Kidney (tissue), 13 donors: ENCODE measurements at regions not wholly inside any gene's neighbourhood (a gene's known extent, or its start where the extent isn't known, plus 50 kb on each side); places are given as distances from the start of the nearest gene placed in this dataset.

Experiments
- DNase-seq, 5 donors: peaks; one replicate each; pipeline ENCODE4 v3.0.0-alpha.2; 2013 to 2020
- FAIRE-seq: peaks from 2 replicates; lab custom pipeline; 2012; peaks lifted over from hg19 to GRCh38; lab: Jason Lieb, UNC
- H3K27ac ChIP-seq, 2 donors: one replicate each; pipeline ENCODE4 v1.7.0; 2013; ENCODE audit warnings: low read depth in 2 of 2, low read length in 2 of 2, inconsistent platforms in 1 of 2
- H3K27me3 ChIP-seq: one replicate; pipeline ENCODE4 v1.7.1; 2013; ENCODE audit warnings: low read length, inconsistent platforms; ENCODE audit not compliant: control insufficient read depth, insufficient read depth
- H3K36me3 ChIP-seq, 3 donors: one replicate each; pipeline versions ENCODE4 v1.7.0 to v1.7.1; 2013; ENCODE audit warnings: low read length in 3 of 3, control low read depth in 1 of 3, inconsistent platforms in 1 of 3; ENCODE audit not compliant: insufficient read depth in 3 of 3, control insufficient read depth in 2 of 3
- H3K4me1 ChIP-seq, 3 donors: one replicate each; pipeline versions ENCODE4 v1.7.0 to v1.7.1; 2013; ENCODE audit warnings: low read length in 3 of 3, inconsistent platforms in 1 of 3, low read depth in 1 of 3; ENCODE audit not compliant: control insufficient read depth in 2 of 3, insufficient read depth in 2 of 3
- H3K4me3 ChIP-seq, 3 donors: one replicate each; pipeline versions ENCODE4 v1.7.0 to v1.8.1; 2013; ENCODE audit warnings: low read length in 3 of 3, control low read depth in 1 of 3, inconsistent platforms in 1 of 3
- H3K9ac ChIP-seq, 3 donors: one replicate each; pipeline versions ENCODE4 v1.7.0 to v1.7.1; 2013; ENCODE audit warnings: low read length in 3 of 3, control low read depth in 1 of 3, inconsistent platforms in 1 of 3
- H3K9me3 ChIP-seq, 3 donors: one replicate each; pipeline versions ENCODE4 v1.7.0 to v1.7.1; 2013; ENCODE audit warnings: low read length in 3 of 3, control low read depth in 1 of 3, inconsistent platforms in 1 of 3; ENCODE audit not compliant: control insufficient read depth in 2 of 3, insufficient read depth in 1 of 3
- intact Hi-C: fragments of 100-400 bp; cut with DNase I; formaldehyde crosslinking; loops from one replicate; pipeline ENCODE4 v1.11.1; 2022
- TF ChIP-seq, protein P1 (sequence below): IDR thresholded peaks from 3 replicates; pipeline ENCODE4 v1.5.1; 2012; ENCODE audit warnings: mild to moderate bottlenecking, moderate library complexity, borderline replicate concordance; ENCODE audit not compliant: insufficient read depth; ENCODE audit errors: extremely low read depth
- donor health status: control.
- donor health status: control.
- donor health status: control.
- donor health status: control.
- donor health status: control.
- donor health status: DM: yes; HTN: yes; CAD: no.
- donor health status: Normal renal cell carcinoma (clear cell type).

DNA sequence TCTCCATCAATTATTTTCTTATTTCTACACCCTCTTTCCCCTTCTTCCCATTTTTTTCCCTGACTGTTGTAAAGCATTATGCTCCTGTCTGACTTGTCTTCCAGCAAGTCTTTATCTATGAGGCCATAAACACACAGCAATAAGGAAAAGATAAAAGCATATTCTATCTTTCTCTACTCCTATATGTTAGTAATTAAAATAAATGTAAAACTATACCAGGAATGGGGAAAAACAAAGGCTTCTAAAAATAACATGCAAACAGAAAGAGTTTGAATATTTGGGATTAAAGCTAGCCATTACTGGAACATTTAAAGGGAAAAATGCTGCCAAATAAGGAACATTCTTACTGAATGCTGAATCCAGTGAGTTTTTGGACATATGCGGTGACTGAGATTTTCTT lies 471.7 kb upstream of the HS3ST1 start:
- no peaks in the 10 kb centered on the region for H3K36me3 ChIP-seq
- intact Hi-C loops: no loop called here
- no peak overlapping the region for H3K27ac ChIP-seq
- no peak overlapping the region for H3K9ac ChIP-seq
- H3K4me1 ChIP-seq: no peaks in the 10 kb centered on the region
- FAIRE-seq (no peak), DNase-seq (no peak)
- TF ChIP-seq, protein P1, sequence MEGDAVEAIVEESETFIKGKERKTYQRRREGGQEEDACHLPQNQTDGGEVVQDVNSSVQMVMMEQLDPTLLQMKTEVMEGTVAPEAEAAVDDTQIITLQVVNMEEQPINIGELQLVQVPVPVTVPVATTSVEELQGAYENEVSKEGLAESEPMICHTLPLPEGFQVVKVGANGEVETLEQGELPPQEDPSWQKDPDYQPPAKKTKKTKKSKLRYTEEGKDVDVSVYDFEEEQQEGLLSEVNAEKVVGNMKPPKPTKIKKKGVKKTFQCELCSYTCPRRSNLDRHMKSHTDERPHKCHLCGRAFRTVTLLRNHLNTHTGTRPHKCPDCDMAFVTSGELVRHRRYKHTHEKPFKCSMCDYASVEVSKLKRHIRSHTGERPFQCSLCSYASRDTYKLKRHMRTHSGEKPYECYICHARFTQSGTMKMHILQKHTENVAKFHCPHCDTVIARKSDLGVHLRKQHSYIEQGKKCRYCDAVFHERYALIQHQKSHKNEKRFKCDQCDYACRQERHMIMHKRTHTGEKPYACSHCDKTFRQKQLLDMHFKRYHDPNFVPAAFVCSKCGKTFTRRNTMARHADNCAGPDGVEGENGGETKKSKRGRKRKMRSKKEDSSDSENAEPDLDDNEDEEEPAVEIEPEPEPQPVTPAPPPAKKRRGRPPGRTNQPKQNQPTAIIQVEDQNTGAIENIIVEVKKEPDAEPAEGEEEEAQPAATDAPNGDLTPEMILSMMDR: no peak
- no peaks in the 10 kb centered on the region for H3K27me3 ChIP-seq
- no peaks in the 10 kb centered on the region for H3K9me3 ChIP-seq
- no peak overlapping the region for H3K4me3 ChIP-seq

DNA sequence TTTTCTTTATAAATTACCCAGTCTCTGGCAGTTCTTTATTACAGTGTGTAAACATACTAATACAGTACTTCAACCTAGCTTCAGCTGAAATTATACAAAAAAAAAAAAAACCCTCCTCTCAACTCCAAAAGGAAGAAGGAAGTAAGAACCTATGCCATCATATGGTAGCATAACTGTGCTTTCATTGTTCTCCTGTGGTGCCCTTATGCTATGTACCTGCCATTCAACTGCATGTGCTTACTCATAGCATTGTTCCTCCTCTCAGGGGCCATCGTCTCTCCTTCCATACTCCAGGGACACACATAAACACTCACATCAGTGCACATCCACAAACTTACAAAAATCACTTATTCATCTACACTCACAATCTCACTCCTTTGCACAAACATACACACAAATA lies 470.1 kb upstream of the HS3ST1 start:
- H3K27ac ChIP-seq: no peak overlapping the region
- TF ChIP-seq, protein P1: no peak
- H3K4me1 ChIP-seq: no peaks in the 10 kb centered on the region
- H3K9me3 ChIP-seq: no peaks in the 10 kb centered on the region
- DNase-seq (no peak), FAIRE-seq (no peak)
- H3K27me3 ChIP-seq: no peaks in the 10 kb centered on the region
- no peak overlapping the region for H3K4me3 ChIP-seq
- no peak overlapping the region for H3K9ac ChIP-seq
- no peaks in the 10 kb centered on the region for H3K36me3 ChIP-seq
- intact Hi-C loops: no loop called here

DNA sequence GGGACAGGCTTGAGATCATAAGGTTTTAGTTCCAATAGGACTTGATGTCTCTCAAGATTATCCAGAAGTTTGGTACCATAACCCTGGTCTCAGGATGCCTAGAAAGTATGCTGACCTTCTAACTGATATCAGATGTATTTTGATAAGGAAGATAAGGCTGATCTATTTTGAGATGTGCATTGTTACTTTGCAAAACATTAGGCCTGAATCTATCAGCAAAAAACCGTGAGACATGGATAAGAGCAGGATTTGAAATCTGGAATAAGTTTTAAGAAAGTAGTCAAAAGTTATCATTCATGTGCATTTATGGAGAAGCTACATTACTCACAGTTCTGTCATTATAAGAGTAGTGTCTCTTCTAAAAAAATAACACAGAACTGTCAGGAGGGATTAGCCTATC lies 467.1 kb upstream of the HS3ST1 start:
- Histone ChIP-seq H3K4me1 (no peaks in the 10 kb centered on the region), H3K27ac (no peak overlapping the region), H3K36me3 (no peaks in the 10 kb centered on the region), H3K9me3 (no peaks in the 10 kb centered on the region), H3K4me3 (no peak overlapping the region), H3K27me3 (no peaks in the 10 kb centered on the region), H3K9ac (no peak overlapping the region)
- FAIRE-seq: no peak
- no peak for DNase-seq
- intact Hi-C loops: no loop called here
- TF ChIP-seq, protein P1: no peak

DNA sequence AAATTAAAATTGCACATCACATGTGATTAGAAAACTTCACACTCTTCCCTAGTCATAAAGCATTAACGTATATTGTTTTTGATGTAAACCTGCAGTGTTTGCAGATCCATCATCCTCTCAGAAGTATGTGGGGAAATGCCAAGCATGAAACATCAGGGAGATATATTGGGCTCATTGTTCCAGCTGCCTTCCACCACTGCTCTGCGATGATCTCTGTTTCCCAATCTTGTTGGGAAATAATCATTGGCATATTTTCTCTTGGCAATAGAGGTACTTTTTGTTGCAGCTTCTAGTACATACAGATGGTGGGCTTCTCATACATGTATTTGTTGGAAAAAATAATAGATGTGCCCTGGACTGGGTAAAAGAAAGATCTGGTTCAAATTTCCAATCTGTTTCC lies 466.3 kb upstream of the HS3ST1 start:
- no peaks in the 10 kb centered on the region for H3K27me3 ChIP-seq
- no peaks in the 10 kb centered on the region for H3K9me3 ChIP-seq
- FAIRE-seq (no peak), DNase-seq (no peak)
- no peak overlapping the region for H3K27ac ChIP-seq
- intact Hi-C loops: no loop called here
- no peaks in the 10 kb centered on the region for H3K4me1 ChIP-seq
- no peaks in the 10 kb centered on the region for H3K36me3 ChIP-seq
- H3K4me3 ChIP-seq: no peak overlapping the region
- no peak overlapping the region for H3K9ac ChIP-seq
- TF ChIP-seq, protein P1: no peak
